HG03060 (cell line): ENCODE measurements at regions not wholly inside any gene's neighbourhood (a gene's known extent, or its start where the extent isn't known, plus 50 kb on each side); places are given as distances from the start of the nearest gene placed in this dataset.
"Not testable (repeated sequence)": the region's sequence is repeated elsewhere in the genome, so short reads cannot be mapped to it uniquely, and the experiment has no call there.

Source experiments
- ATAC-seq: cut with Tn5 transposase; IDR thresholded peaks from one replicate; pipeline ENCODE4 v1.9.1; 2021; ENCODE audit warnings: low read depth, moderate number of reproducible peaks; ENCODE audit not compliant: unreplicated experiment

DNA sequence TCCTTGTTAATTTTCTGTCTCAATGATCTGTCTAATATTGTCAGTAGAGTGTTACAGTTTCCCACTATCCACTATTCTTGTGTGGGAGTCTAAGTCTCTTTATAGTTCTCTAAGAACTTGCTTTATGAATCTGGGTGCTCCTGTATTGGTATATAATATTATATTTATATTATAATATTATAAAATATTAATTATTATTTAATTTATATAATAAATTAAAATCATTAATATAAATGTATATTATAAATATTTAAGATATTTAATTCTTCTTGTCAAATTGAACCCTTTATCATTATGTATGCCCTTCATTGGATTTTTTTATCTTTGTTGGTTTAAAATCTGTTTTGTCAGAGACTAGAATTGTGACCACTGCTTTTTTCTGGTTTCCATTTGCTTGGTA lies 1950.2 kb upstream of the LRRTM1 start:
- no peak for ATAC-seq

GRCh38 chr2:82246220-82246775 lies 1941.7 kb upstream of the LRRTM1 start:
- no peak for ATAC-seq

DNA sequence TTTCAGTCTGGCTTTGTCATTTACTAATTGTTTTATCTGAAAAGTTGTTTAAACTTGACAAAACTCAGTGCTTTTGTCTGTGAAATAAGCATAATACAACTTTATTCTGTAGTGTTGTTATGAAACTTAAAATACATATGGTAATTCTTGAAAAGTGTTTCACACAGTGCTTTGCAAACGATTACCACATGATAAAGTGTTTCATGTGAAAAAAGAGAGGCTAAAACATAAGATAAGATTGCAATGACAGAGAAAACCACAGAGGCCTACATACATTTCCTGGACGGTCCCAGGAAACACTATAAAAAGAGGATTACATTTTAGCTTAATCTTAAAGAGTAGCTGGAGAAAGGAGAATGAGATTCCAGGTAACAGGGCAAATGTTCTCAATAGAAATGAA lies 1934.6 kb upstream of the LRRTM1 start:
- no peak for ATAC-seq

DNA sequence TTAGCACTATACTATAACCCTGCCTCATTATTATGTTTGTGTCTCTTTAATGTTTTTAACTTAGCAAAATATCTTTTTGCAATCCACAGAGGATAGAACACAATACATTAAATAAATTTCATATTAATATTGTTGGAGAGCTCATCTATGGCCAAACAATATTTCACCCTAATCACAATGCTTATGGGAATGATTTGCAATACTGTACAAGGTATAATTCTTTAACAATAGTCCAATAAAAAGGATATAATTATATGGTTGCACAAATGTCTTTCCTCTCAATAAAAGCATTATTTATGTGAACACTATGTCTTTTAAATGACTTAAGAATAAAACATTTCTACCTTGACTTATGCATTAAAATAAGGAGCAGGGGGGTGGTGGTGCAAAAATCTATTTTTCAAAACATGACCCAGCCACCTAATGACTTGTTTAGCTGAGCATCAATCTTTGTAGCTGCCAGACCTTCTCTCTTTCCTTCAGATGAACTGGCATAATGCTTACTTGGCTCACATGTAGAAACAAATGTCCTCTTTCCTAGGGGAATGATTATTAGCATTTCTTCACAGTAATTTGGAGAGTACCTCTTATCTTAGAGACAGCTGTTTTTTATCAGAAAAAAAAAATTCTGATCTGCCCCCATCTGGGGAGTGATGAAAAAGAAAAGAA lies 1933.6 kb upstream of the LRRTM1 start:
- ATAC-seq, result no peak

DNA sequence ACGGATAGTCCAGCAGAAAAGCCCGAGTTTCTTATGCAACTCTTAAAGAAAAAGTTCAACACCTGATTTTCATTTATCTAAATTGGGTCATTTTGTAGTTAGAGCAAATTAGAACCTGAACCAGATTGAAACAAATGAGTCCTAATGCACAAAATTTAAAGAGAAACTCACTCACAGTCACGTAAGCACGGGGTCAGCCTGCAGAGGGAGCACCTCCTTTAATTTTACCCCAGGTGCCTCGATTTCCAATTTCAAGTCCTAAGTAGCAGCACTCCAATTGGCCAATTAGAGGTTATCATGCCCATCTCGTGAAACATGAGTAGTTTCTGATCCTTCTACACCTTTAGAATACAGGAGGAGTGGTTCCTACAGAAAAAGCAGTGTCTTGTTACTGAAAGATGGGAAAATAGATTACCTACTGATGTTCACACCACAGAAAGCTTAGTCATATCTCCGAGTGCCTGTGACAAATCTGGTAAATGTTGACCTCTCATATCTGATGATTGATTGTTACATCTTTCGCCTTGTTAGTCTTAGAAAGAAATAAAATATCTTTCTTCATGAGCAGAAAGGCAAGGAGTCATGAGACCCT lies 1929.8 kb upstream of the LRRTM1 start:
- no peak for ATAC-seq

DNA sequence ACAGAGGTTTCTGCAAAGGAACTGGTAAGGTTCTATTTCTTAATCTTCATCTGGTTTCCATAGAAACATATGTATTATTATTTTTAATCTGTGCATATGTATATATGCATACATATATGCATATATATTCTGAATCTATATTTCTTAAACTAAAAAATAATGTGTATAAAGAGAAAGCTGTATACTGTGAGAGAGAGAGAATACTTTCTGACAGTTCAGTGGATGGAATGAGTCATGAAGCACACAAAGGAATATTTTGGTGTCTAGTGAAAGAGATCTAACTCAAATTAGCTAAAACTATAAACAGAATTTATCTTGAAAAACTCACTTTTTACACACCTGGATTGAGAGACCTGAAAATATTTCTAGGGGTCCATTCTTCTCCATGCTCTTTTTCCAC lies 1929.3 kb upstream of the LRRTM1 start:
- ATAC-seq, result no peak

DNA sequence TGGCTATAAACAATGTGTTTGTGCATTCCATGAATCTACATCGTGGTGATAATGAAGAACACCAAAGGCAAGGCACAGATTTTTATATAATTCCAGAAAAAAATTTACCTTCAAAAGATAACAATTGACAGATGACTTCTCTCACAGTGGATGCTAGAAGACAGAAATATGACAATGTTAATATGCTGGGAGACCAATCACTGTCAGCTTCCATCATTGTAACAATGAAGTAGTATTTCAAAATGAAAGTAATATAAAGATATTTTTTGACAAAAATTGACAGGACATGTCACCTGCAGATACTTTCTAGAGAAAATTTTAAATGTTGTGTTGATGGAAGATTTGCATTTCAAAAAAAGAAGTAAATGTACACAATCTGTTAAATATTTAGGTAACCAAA lies 1925.9 kb upstream of the LRRTM1 start:
- no peak for ATAC-seq

DNA sequence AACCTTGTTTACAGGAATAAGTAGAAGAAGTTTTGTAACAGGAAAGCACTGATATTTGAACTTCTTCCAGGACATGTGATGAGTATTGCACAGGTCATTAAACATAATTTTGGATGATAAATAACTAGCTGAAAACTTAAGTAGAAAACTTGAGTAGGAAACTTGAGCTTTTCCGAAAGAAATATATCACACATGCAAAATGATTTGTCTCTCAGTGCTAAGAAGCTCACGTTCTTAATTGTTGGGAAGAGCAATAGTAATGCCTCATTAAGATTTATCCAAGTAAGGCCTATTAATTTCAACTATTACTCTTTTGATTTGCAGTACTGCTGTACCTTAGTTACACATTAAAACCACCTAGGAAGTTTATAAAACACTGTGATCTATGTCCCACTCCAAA lies 1921.9 kb upstream of the LRRTM1 start:
- ATAC-seq, result no peak

DNA sequence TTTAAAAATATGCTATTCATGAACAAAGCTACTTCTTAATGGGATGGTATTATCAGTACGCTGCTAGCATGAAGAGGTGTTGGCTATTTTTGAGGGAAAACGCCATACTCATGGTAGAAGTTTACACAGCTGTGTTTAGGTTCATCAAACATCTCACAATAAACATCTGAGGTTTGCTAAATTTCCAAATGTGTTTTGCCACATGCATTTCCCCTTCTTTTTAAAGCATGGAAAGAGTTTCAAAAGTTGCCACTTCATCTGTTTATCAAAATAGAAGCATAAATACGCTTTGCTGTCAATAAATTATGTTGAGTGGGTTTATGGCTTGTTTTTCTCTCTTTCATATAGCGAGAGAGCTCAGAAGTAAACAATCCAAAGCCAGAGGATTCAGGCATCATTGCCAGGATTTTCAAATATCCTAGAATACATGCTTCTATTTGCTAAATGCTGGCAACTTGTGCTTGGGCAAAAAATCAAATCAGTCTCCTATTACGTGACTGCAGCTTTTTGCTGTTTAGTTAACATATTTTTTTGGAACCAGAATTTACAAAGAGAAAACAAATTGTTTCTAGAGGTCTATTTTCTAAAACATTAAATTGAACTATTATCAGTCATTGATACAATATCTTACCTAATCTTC lies 1919.9 kb upstream of the LRRTM1 start:
- no peak for ATAC-seq

- no peak for ATAC-seq
Observed at GRCh38 chr2:82215212-82215611, 1910.7 kb upstream of the LRRTM1 start.

- ATAC-seq, result no peak
Observed at GRCh38 chr2:82199493-82199852, 1894.9 kb upstream of the LRRTM1 start.

DNA sequence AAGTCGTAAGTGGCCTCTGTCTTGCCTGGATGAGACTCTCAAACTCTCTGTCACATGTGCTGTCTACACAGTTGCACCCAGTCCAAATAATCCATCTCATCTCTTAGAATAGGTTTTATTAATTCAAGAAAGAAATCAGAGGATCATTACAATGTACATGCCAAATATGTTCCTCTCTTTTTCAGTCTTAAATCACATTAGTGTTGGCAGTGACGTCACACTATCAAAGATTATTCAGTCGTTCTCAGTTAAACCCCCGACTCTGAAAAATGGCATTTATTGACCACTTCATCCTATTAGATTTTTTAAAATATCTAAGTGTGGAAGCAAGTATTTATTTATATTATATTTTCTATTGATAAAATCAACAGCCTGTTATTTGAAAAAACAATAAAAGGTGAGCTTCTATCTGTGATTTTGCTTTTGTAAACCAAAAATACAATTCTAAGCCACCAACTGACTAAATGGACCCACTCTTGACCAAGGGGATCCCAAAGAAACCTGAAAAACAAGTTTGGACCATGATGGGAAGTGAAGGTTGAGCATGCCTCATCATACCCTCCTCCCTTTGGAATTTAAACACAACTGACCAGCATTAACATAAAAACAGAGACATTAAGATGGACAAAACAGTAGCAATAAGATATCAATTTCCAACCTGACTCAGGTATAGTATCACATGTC lies 1894.4 kb upstream of the LRRTM1 start:
- no peak for ATAC-seq

DNA sequence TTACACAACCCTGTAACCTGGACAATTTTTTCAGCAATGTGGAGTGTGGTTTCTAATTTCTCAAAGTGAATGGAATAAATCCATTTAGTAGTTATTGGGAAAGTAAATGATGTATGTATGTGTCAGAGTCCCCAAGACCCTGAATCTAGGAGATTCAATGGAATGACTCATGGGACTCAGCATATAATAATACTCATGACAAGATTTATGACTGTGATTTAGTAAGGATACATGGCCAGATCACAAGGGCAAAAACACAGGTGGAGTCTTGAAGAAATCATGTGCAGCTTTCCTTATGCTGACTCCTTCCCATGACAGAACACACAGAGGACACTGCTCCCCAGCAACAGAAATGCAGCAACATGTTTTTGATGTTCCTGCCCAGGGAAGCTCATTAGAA lies 1877.7 kb upstream of the LRRTM1 start:
- ATAC-seq, result no peak

DNA sequence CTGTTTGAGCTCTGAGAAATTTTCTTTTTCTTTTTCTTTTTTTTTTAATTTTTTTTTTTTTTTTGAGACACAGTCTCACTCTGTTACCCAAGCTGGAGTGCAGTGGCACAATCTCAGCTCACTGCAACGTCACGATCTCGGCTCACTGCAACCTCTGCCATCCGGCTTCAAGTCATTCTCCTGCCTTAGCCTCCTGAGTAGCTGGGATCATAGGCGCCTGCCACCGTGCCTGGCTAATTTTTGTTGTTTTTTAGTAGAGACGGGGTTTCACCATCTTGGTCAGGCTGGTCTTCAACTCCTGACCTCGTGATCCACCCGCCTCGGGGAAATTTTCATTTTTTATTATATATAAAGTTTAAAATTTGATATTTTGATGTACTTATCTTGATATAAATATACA lies 1870.7 kb upstream of the LRRTM1 start:
- not testable (repeated sequence) for ATAC-seq

DNA sequence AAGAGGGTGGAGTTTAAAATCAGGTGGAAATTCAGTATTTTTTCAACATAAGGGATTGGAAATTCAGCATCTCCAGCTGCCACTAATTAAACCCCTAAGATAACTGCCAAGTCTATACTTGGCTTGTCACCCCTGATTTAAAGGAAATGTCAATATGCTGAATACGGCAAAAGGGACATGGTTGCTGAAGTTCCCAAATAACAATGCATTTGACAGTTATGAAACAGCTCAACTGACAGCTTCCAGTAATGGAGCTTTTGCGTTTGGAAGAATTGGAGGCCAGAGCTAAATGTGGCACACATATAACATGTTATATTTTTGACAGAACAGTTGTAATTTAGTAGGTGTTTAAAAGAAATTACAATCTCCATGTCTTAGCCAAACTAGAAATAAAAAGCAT lies 1867.9 kb upstream of the LRRTM1 start:
- ATAC-seq, result no peak

GRCh38 chr2:82169379-82169778 lies 1864.8 kb upstream of the LRRTM1 start:
- no peak for ATAC-seq

- no peak for ATAC-seq
Observed at GRCh38 chr2:82165377-82165776, 1860.8 kb upstream of the LRRTM1 start.

DNA sequence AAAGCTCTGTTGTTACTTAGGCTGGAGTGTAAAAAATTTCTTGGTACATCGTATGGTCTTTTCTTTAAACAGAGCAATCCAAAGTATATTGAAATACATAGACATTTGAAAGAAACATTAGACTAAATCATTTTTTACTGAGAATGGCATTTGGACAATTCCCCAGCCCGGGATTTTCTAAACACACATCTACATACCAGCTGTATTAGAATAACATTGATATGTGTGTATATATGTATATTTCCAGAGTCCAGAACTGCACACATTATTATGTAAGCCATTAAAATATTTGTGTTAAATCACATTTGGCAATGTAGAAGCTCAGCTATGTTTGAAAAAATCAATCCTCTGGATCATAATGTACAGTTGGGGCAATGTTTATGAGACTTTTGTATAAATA lies 1853.6 kb upstream of the LRRTM1 start:
- ATAC-seq, result no peak

DNA sequence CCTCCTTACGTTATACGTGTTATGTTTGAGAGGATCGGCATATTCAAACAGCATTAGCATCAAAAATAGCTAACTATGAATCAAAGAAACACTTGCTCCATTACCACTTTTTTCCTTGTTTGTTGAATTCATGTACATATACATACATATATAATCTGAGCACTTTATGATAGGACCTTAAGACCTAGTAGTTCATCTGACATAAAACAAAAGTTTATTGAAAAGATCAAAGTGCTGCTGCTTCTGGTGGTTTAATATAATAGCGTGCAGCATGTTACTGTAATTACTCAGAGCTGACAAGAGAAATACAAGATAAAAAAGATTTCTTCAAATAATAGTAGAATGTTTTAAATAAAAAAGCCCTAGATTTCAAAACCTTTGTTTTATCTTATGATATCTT lies 1850.9 kb upstream of the LRRTM1 start:
- no peak for ATAC-seq

DNA sequence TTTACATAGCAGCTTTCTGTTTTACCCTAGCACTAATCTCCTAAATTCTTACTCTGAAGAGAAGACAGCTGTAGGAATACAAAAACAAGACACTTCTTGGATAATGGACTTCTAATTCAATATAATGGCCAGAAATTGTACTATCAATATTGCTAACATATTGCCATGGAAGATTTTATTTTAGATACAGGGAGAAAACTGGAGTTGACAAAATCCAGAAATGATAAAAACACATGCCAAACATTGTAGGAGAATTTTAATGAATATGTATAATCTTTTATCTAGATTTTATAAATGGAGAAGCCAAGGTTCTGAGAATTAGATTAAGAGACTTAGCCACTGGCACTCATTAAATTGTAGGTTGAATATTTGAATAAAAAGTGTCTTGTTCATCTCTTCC lies 1838.8 kb upstream of the LRRTM1 start:
- no peak for ATAC-seq

- ATAC-seq, result no peak
Observed at GRCh38 chr2:82139979-82140611, 1835.5 kb upstream of the LRRTM1 start.
